ENCODE measurements at regions not wholly inside any gene's neighbourhood (a gene's known extent, or its start where the extent isn't known, plus 50 kb on each side); places are given as distances from the start of the nearest gene placed in this dataset.

DNA sequence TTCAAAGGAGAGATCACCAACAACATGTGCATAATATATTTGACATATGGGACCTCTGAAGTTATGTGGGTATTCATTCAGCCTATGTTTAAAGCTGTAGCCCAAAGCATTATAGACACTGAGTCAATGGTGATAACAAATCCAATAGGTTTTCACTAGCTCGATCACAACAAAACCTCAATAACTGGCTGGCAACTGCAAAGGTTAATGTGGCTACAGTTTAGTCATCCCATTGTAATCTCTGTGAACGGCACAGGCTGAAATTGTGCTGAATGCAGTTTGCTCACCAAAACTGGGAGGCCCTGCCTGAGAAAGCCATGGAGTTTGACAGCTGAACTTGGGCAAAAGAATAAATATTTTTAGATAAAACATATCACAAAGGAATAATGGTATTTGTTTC, 152.4 kb upstream of the ADO start (continued):
- TF ChIP-seq, protein P1, sequence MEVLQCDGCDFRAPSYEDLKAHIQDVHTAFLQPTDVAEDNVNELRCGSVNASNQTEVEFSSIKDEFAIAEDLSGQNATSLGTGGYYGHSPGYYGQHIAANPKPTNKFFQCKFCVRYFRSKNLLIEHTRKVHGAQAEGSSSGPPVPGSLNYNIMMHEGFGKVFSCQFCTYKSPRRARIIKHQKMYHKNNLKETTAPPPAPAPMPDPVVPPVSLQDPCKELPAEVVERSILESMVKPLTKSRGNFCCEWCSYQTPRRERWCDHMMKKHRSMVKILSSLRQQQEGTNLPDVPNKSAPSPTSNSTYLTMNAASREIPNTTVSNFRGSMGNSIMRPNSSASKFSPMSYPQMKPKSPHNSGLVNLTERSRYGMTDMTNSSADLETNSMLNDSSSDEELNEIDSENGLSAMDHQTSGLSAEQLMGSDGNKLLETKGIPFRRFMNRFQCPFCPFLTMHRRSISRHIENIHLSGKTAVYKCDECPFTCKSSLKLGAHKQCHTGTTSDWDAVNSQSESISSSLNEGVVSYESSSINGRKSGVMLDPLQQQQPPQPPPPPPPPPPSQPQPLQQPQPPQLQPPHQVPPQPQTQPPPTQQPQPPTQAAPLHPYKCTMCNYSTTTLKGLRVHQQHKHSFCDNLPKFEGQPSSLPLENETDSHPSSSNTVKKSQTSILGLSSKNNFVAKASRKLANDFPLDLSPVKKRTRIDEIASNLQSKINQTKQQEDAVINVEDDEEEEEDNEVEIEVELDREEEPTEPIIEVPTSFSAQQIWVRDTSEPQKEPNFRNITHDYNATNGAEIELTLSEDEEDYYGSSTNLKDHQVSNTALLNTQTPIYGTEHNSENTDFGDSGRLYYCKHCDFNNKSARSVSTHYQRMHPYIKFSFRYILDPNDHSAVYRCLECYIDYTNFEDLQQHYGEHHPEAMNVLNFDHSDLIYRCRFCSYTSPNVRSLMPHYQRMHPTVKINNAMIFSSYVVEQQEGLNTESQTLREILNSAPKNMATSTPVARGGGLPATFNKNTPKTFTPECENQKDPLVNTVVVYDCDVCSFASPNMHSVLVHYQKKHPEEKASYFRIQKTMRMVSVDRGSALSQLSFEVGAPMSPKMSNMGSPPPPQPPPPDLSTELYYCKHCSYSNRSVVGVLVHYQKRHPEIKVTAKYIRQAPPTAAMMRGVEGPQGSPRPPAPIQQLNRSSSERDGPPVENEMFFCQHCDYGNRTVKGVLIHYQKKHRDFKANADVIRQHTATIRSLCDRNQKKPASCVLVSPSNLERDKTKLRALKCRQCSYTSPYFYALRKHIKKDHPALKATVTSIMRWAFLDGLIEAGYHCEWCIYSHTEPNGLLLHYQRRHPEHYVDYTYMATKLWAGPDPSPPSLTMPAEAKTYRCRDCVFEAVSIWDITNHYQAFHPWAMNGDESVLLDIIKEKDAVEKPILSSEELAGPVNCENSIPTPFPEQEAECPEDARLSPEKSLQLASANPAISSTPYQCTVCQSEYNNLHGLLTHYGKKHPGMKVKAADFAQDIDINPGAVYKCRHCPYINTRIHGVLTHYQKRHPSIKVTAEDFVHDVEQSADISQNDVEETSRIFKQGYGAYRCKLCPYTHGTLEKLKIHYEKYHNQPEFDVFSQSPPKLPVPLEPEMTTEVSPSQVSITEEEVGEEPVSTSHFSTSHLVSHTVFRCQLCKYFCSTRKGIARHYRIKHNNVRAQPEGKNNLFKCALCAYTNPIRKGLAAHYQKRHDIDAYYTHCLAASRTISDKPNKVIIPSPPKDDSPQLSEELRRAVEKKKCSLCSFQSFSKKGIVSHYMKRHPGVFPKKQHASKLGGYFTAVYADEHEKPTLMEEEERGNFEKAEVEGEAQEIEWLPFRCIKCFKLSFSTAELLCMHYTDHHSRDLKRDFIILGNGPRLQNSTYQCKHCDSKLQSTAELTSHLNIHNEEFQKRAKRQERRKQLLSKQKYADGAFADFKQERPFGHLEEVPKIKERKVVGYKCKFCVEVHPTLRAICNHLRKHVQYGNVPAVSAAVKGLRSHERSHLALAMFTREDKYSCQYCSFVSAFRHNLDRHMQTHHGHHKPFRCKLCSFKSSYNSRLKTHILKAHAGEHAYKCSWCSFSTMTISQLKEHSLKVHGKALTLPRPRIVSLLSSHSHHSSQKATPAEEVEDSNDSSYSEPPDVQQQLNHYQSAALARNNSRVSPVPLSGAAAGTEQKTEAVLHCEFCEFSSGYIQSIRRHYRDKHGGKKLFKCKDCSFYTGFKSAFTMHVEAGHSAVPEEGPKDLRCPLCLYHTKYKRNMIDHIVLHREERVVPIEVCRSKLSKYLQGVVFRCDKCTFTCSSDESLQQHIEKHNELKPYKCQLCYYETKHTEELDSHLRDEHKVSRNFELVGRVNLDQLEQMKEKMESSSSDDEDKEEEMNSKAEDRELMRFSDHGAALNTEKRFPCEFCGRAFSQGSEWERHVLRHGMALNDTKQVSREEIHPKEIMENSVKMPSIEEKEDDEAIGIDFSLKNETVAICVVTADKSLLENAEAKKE (CRISPR knock-in tag; IDR thresholded peaks at IDR 0.05): no peak
- TF ChIP-seq, protein P2, sequence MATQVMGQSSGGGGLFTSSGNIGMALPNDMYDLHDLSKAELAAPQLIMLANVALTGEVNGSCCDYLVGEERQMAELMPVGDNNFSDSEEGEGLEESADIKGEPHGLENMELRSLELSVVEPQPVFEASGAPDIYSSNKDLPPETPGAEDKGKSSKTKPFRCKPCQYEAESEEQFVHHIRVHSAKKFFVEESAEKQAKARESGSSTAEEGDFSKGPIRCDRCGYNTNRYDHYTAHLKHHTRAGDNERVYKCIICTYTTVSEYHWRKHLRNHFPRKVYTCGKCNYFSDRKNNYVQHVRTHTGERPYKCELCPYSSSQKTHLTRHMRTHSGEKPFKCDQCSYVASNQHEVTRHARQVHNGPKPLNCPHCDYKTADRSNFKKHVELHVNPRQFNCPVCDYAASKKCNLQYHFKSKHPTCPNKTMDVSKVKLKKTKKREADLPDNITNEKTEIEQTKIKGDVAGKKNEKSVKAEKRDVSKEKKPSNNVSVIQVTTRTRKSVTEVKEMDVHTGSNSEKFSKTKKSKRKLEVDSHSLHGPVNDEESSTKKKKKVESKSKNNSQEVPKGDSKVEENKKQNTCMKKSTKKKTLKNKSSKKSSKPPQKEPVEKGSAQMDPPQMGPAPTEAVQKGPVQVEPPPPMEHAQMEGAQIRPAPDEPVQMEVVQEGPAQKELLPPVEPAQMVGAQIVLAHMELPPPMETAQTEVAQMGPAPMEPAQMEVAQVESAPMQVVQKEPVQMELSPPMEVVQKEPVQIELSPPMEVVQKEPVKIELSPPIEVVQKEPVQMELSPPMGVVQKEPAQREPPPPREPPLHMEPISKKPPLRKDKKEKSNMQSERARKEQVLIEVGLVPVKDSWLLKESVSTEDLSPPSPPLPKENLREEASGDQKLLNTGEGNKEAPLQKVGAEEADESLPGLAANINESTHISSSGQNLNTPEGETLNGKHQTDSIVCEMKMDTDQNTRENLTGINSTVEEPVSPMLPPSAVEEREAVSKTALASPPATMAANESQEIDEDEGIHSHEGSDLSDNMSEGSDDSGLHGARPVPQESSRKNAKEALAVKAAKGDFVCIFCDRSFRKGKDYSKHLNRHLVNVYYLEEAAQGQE (IDR thresholded peaks at IDR 0.05; ENCODE audit: unreplicated experiment): no peak
- TF ChIP-seq ZNF114 (CRISPR knock-in tag; IDR thresholded peaks at IDR 0.05) (no peak), NANOG (IDR thresholded peaks at IDR 0.05; ENCODE audit: borderline replicate concordance) (no peak), POLR2AphosphoS5 (IDR thresholded peaks at IDR 0.05; ENCODE audit: low read depth) (no peak), ZNF331 (CRISPR knock-in tag; IDR thresholded peaks at IDR 0.05; ENCODE audit: low read depth) (no peak)
- TF ChIP-seq, protein P3, sequence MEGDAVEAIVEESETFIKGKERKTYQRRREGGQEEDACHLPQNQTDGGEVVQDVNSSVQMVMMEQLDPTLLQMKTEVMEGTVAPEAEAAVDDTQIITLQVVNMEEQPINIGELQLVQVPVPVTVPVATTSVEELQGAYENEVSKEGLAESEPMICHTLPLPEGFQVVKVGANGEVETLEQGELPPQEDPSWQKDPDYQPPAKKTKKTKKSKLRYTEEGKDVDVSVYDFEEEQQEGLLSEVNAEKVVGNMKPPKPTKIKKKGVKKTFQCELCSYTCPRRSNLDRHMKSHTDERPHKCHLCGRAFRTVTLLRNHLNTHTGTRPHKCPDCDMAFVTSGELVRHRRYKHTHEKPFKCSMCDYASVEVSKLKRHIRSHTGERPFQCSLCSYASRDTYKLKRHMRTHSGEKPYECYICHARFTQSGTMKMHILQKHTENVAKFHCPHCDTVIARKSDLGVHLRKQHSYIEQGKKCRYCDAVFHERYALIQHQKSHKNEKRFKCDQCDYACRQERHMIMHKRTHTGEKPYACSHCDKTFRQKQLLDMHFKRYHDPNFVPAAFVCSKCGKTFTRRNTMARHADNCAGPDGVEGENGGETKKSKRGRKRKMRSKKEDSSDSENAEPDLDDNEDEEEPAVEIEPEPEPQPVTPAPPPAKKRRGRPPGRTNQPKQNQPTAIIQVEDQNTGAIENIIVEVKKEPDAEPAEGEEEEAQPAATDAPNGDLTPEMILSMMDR (conservative IDR thresholded peaks at IDR 0.05; ENCODE audit: low read depth in 2 of 2): no peak
